ENCODE measurements at regions not wholly inside any gene's neighbourhood (a gene's known extent, or its start where the extent isn't known, plus 50 kb on each side); places are given as distances from the start of the nearest gene placed in this dataset.

DNA sequence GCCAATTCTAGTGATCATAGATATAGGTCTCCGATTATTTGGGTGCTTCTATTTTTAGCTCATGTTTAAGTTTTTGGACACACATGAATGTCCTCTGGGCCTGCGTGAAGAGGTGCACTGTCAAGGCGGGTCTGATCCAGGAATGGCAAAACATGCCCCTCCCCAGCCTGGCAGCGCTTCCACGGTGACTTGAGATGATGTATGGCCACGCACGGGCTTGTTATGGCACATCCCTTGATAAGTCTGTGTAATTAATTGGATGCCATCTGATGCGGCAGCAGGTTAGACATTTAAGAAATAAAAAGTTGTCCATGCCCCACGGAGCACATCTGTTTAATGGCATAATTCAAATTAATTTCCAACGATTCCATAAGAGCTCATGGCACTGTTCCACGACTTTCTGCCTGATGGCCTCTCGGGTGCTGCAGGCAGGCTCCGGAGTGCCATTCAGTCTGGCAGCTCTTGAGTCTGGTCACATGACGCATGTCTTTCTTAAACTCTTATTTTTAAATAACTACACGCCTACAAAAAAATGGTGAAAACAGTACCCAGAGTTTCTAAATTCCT, 151.4 kb downstream of the ACKR3 start:
- DNase-seq: no peak
- Histone ChIP-seq H3K27me3 (replicated peaks; ENCODE audit: insufficient read depth, low read length) (no peaks in the 10 kb centered on the region), H3K4me3 (ENCODE audit: low read length) (no peak overlapping the region), H3K4me1 (ENCODE audit: low read length) (no peaks in the 10 kb centered on the region), H3K36me3 (replicated peaks; ENCODE audit: insufficient read depth, low read length) (no peaks in the 10 kb centered on the region), H3K9me3 (replicated peaks; ENCODE audit: insufficient read depth, low read length) (no peaks in the 10 kb centered on the region), H3K9ac (ENCODE audit: low read length) (no peak overlapping the region), H4K20me1 (ENCODE audit: insufficient read depth, low read length) (no peaks in the 10 kb centered on the region), H3F3A (ENCODE audit: insufficient read depth, low read length) (no peaks in the 10 kb centered on the region), H3K4me2 (ENCODE audit: low read depth, low read length) (no peak overlapping the region), H2AFZ (ENCODE audit: low read length) (no peak overlapping the region), H3K27ac (ENCODE audit: low read length) (no peak overlapping the region), H3K79me2 (ENCODE audit: low read length) (no peaks in the 10 kb centered on the region), H3K9me2 (replicated peaks; ENCODE audit: insufficient read depth, low read length) (no peaks in the 10 kb centered on the region)
- TF ChIP-seq CTCF (IDR thresholded peaks at IDR 0.05; ENCODE audit: low read length) (no peak), EZH2 (optimal IDR thresholded peaks at IDR 0.05; ENCODE audit: low read depth, low read length) (no peak), EZH2phosphoT487 (IDR thresholded peaks at IDR 0.05; ENCODE audit: low read length) (no peak)

DNA sequence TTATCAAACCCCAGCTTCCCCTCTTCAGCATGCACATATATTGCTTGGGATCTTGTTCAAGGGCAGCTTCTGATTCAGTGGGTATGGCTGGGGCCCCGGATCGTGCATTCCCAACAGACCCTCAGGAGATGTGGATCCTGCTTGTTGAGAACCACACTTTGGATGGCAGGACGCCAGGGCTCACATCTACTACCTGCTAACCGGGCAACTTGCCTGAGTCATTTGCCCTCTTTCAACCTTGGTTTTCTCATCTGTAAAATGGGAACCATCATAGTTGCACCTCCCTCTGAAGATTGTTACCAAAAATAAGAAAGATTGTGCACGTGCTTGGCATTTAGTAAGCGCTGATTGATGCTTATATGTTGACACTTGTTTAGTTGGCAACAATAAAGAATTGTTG, 154.6 kb downstream of the ACKR3 start:
- Histone ChIP-seq H3K4me2 (ENCODE audit: low read depth, low read length) (no peak overlapping the region), H3K9ac (ENCODE audit: low read length) (no peak overlapping the region), H3K79me2 (ENCODE audit: low read length) (no peaks in the 10 kb centered on the region), H3K4me1 (ENCODE audit: low read length) (no peaks in the 10 kb centered on the region), H3K36me3 (replicated peaks; ENCODE audit: insufficient read depth, low read length) (no peaks in the 10 kb centered on the region), H3K27me3 (replicated peaks; ENCODE audit: insufficient read depth, low read length) (no peaks in the 10 kb centered on the region), H3K27ac (ENCODE audit: low read length) (no peak overlapping the region), H3K9me3 (replicated peaks; ENCODE audit: insufficient read depth, low read length) (no peaks in the 10 kb centered on the region), H4K20me1 (ENCODE audit: insufficient read depth, low read length) (no peaks in the 10 kb centered on the region), H3F3A (ENCODE audit: insufficient read depth, low read length) (no peaks in the 10 kb centered on the region), H2AFZ (ENCODE audit: low read length) (no peak overlapping the region), H3K9me2 (replicated peaks; ENCODE audit: insufficient read depth, low read length) (no peaks in the 10 kb centered on the region), H3K4me3 (ENCODE audit: low read length) (no peak overlapping the region)
- no peak for DNase-seq
- TF ChIP-seq EZH2 (optimal IDR thresholded peaks at IDR 0.05; ENCODE audit: low read depth, low read length): no peak
- no peak for TF ChIP-seq EZH2phosphoT487 (IDR thresholded peaks at IDR 0.05; ENCODE audit: low read length)
- no peak for TF ChIP-seq CTCF (IDR thresholded peaks at IDR 0.05; ENCODE audit: low read length)

DNA sequence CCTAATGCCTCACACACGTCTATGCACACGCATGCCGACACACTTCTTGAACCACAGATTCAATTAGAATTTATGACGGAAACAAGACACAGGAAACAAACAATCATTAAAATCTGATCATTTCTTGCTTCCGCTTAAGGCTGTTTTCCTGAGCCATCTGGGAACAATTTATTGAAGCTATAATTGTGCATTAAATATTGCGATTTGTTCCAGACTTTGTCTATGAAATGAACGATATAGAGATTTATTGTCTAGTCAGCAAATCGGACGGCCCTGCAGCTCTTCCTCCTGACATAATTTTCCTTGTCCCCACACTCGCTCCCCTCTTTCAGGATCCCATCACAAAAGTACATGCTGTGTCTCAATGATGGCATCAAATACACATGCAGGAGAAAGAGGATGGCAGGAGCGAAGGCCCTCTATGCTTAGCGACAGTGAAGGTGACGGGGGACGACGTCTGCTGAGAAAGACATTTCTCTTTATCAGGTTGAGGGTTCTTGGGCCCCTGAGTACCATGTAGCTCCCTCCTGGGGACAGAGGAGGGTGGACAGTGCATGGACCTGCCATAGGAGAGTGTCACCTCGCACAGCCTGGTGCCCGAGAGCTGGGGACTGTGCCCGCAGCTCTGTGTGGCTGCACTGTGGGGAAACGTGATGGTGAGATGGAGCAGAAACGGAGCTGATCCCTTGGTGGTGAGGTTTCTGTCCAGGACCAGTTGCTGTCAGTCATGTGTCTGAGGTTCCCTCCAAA, 157.3 kb downstream of the ACKR3 start:
- H3K9me2 ChIP-seq (replicated peaks; ENCODE audit: insufficient read depth, low read length): no peaks in the 10 kb centered on the region
- no peaks in the 10 kb centered on the region for H3K79me2 ChIP-seq (ENCODE audit: low read length)
- H3K4me1 ChIP-seq (ENCODE audit: low read length): no peaks in the 10 kb centered on the region
- H3K27me3 ChIP-seq (replicated peaks; ENCODE audit: insufficient read depth, low read length): no peaks in the 10 kb centered on the region
- no peaks in the 10 kb centered on the region for H3K36me3 ChIP-seq (replicated peaks; ENCODE audit: insufficient read depth, low read length)
- no peaks in the 10 kb centered on the region for H3K9me3 ChIP-seq (replicated peaks; ENCODE audit: insufficient read depth, low read length)
- H3K9ac ChIP-seq (ENCODE audit: low read length): no peak overlapping the region
- no peak overlapping the region for H2AFZ ChIP-seq (ENCODE audit: low read length)
- no peak overlapping the region for H3K27ac ChIP-seq (ENCODE audit: low read length)
- H3K4me3 ChIP-seq (ENCODE audit: low read length): no peak overlapping the region
- no peak for TF ChIP-seq EZH2 (optimal IDR thresholded peaks at IDR 0.05; ENCODE audit: low read depth, low read length)
- no peak for TF ChIP-seq CTCF (IDR thresholded peaks at IDR 0.05; ENCODE audit: low read length)
- no peak for TF ChIP-seq EZH2phosphoT487 (IDR thresholded peaks at IDR 0.05; ENCODE audit: low read length)
- no peaks in the 10 kb centered on the region for H4K20me1 ChIP-seq (ENCODE audit: insufficient read depth, low read length)
- DNase-seq: no peak
- H3K4me2 ChIP-seq (ENCODE audit: low read depth, low read length): no peak overlapping the region
- H3F3A ChIP-seq (ENCODE audit: insufficient read depth, low read length): no peaks in the 10 kb centered on the region
